Activated CD4-positive, alpha-beta memory T cell treated with anti-CD3 and anti-CD28 coated beads, Interleukin-2, amount 10 ng/mL, durations not matched to agents 7 days and 5 days (primary cell): ENCODE measurements at regions not wholly inside any gene's neighbourhood (a gene's known extent, or its start where the extent isn't known, plus 50 kb on each side); places are given as distances from the start of the nearest gene placed in this dataset.

Experiments
- CTCF ChIA-PET: fragments of 350-600 bp; sonication (Branson Sonifier 250); formaldehyde crosslinking; loops from one replicate; lab custom pipeline; 2021; ENCODE audit warnings: antibody characterized with exemption, inconsistent platforms; lab: Charles Lee
- POLR2A ChIA-PET: fragments of 350-600 bp; sonication (Branson Sonifier 250); formaldehyde crosslinking; loops from one replicate; lab custom pipeline; 2021; ENCODE audit warnings: antibody characterized with exemption; lab: Charles Lee
- DNase-seq: peaks from one replicate; pipeline ENCODE4 v3.0.0-alpha.2; 2020
- H3K27ac Mint-ChIP-seq: one replicate; pipeline ENCODE4 v1.8.0; 2021; ENCODE audit warnings: mild to moderate bottlenecking, mixed read lengths
- H3K27me3 Mint-ChIP-seq: one replicate; pipeline ENCODE4 v1.8.0; 2021; ENCODE audit warnings: mixed read lengths
- H3K36me3 Mint-ChIP-seq: one replicate; pipeline ENCODE4 v1.8.0; 2021; ENCODE audit warnings: low read depth, mixed read lengths
- H3K4me1 Mint-ChIP-seq: one replicate; pipeline ENCODE4 v1.8.0; 2021; ENCODE audit warnings: mixed read lengths
- H3K4me3 Mint-ChIP-seq: one replicate; pipeline ENCODE4 v1.8.0; 2021; ENCODE audit warnings: mild to moderate bottlenecking, mixed read lengths
- H3K9me3 Mint-ChIP-seq: one replicate; pipeline ENCODE4 v1.8.0; 2021; ENCODE audit warnings: mixed read lengths

GRCh38 chrX:110437686-110438085, 79.0 kb downstream of the RTL9 start:
- Mint-ChIP-seq H3K4me1 (no peaks in the 10 kb centered on the region), H3K9me3 (no peaks in the 10 kb centered on the region), H3K27me3 (peaks cover 1% of the 10 kb centered on the region), H3K4me3 (no peak overlapping the region), H3K36me3 (no peaks in the 10 kb centered on the region), H3K27ac (no peak overlapping the region)
- no peak for DNase-seq
- POLR2A ChIA-PET = no interaction called here
- CTCF ChIA-PET = no interaction called here

- ChIA-PET POLR2A (no interaction called here), CTCF (no interaction called here)
- Mint-ChIP-seq H3K4me1 (no peaks in the 10 kb centered on the region), H3K27ac (no peak overlapping the region), H3K4me3 (no peak overlapping the region), H3K36me3 (no peaks in the 10 kb centered on the region), H3K9me3 (no peaks in the 10 kb centered on the region), H3K27me3 (peaks cover 4% of the 10 kb centered on the region)
- DNase-seq = no peak
These were observed 81.6 kb downstream of the RTL9 start for GRCh38 chrX:110440016-110440805.

GRCh38 chrX:110442635-110443034, 84.0 kb downstream of the RTL9 start:
- CTCF ChIA-PET = no interaction called here
- no peaks in the 10 kb centered on the region for H3K4me1 Mint-ChIP-seq
- H3K4me3 Mint-ChIP-seq = no peak overlapping the region
- H3K27me3 Mint-ChIP-seq = peaks cover 4% of the 10 kb centered on the region
- POLR2A ChIA-PET = no interaction called here
- no peak overlapping the region for H3K27ac Mint-ChIP-seq
- no peaks in the 10 kb centered on the region for H3K9me3 Mint-ChIP-seq
- H3K36me3 Mint-ChIP-seq = no peaks in the 10 kb centered on the region
- no peak for DNase-seq

- no peaks in the 10 kb centered on the region for H3K9me3 Mint-ChIP-seq
- no peaks in the 10 kb centered on the region for H3K36me3 Mint-ChIP-seq
- POLR2A ChIA-PET = no interaction called here
- peaks cover 3% of the 10 kb centered on the region for H3K27me3 Mint-ChIP-seq
- CTCF ChIA-PET = no interaction called here
- H3K4me1 Mint-ChIP-seq = no peaks in the 10 kb centered on the region
- no peak overlapping the region for H3K27ac Mint-ChIP-seq
- no peak for DNase-seq
- H3K4me3 Mint-ChIP-seq = no peak overlapping the region
These were observed 86.3 kb downstream of the RTL9 start for GRCh38 chrX:110444996-110445395.

- H3K36me3 Mint-ChIP-seq = no peaks in the 10 kb centered on the region
- H3K9me3 Mint-ChIP-seq = no peaks in the 10 kb centered on the region
- no peaks in the 10 kb centered on the region for H3K4me1 Mint-ChIP-seq
- ChIA-PET CTCF (no interaction called here), POLR2A (no interaction called here)
- peaks cover 3% of the 10 kb centered on the region for H3K27me3 Mint-ChIP-seq
- no peak for DNase-seq
- no peak overlapping the region for H3K27ac Mint-ChIP-seq
- H3K4me3 Mint-ChIP-seq = no peak overlapping the region
These were observed 89.8 kb downstream of the RTL9 start for GRCh38 chrX:110448459-110448858.

GRCh38 chrX:110449312-110449711, 90.7 kb downstream of the RTL9 start:
- H3K36me3 Mint-ChIP-seq = no peaks in the 10 kb centered on the region
- peaks cover 3% of the 10 kb centered on the region for H3K27me3 Mint-ChIP-seq
- H3K4me3 Mint-ChIP-seq = no peak overlapping the region
- no peak overlapping the region for H3K27ac Mint-ChIP-seq
- ChIA-PET CTCF (no interaction called here), POLR2A (no interaction called here)
- H3K4me1 Mint-ChIP-seq = no peaks in the 10 kb centered on the region
- DNase-seq = no peak
- no peaks in the 10 kb centered on the region for H3K9me3 Mint-ChIP-seq

- Mint-ChIP-seq H3K4me3 (no peak overlapping the region), H3K36me3 (no peaks in the 10 kb centered on the region), H3K27me3 (peaks cover under 1% of the 10 kb centered on the region), H3K4me1 (no peaks in the 10 kb centered on the region), H3K27ac (no peak overlapping the region), H3K9me3 (no peaks in the 10 kb centered on the region)
- POLR2A ChIA-PET = no interaction called here
- CTCF ChIA-PET = no interaction called here
- DNase-seq = peak; percentile 56
These were observed 91.4 kb downstream of the RTL9 start for GRCh38 chrX:110450050-110450449.

GRCh38 chrX:110454336-110454735, 95.7 kb downstream of the RTL9 start:
- H3K4me3 Mint-ChIP-seq = no peak overlapping the region
- no peaks in the 10 kb centered on the region for H3K4me1 Mint-ChIP-seq
- CTCF ChIA-PET = no interaction called here
- no peaks in the 10 kb centered on the region for H3K36me3 Mint-ChIP-seq
- DNase-seq = no peak
- H3K27me3 Mint-ChIP-seq = peaks cover 6% of the 10 kb centered on the region
- H3K27ac Mint-ChIP-seq = no peak overlapping the region
- no peaks in the 10 kb centered on the region for H3K9me3 Mint-ChIP-seq
- POLR2A ChIA-PET = no interaction called here

- no peak for DNase-seq
- CTCF ChIA-PET = no interaction called here
- Mint-ChIP-seq H3K4me1 (no peaks in the 10 kb centered on the region), H3K27ac (no peak overlapping the region), H3K36me3 (no peaks in the 10 kb centered on the region), H3K4me3 (no peak overlapping the region), H3K9me3 (no peaks in the 10 kb centered on the region), H3K27me3 (peaks cover 4% of the 10 kb centered on the region)
- POLR2A ChIA-PET = no interaction called here
These were observed 104.3 kb downstream of the RTL9 start for GRCh38 chrX:110462957-110463356.

- no peak for DNase-seq
- Mint-ChIP-seq H3K36me3 (no peaks in the 10 kb centered on the region), H3K27ac (no peak overlapping the region), H3K4me3 (no peak overlapping the region), H3K4me1 (no peaks in the 10 kb centered on the region), H3K9me3 (no peaks in the 10 kb centered on the region), H3K27me3 (peaks cover 2% of the 10 kb centered on the region)
- POLR2A ChIA-PET = no interaction called here
- CTCF ChIA-PET = no interaction called here
These were observed 108.1 kb downstream of the RTL9 start for GRCh38 chrX:110466790-110467189.

GRCh38 chrX:110472265-110472664, 113.6 kb downstream of the RTL9 start:
- no peaks in the 10 kb centered on the region for H3K36me3 Mint-ChIP-seq
- H3K4me3 Mint-ChIP-seq = no peak overlapping the region
- ChIA-PET CTCF (no interaction called here), POLR2A (no interaction called here)
- H3K4me1 Mint-ChIP-seq = no peaks in the 10 kb centered on the region
- peaks cover 2% of the 10 kb centered on the region for H3K27me3 Mint-ChIP-seq
- H3K27ac Mint-ChIP-seq = no peak overlapping the region
- no peak for DNase-seq
- H3K9me3 Mint-ChIP-seq = no peaks in the 10 kb centered on the region

GRCh38 chrX:110477593-110478228, 119.1 kb downstream of the RTL9 start:
- CTCF ChIA-PET = no interaction called here
- Mint-ChIP-seq H3K9me3 (no peaks in the 10 kb centered on the region), H3K36me3 (no peaks in the 10 kb centered on the region), H3K4me3 (no peak overlapping the region), H3K27me3 (no peaks in the 10 kb centered on the region), H3K4me1 (no peaks in the 10 kb centered on the region), H3K27ac (no peak overlapping the region)
- DNase-seq = no peak
- POLR2A ChIA-PET = no interaction called here

GRCh38 chrX:110491846-110492620, 133.4 kb downstream of the RTL9 start:
- H3K27ac Mint-ChIP-seq = no peak overlapping the region
- ChIA-PET CTCF (no interaction called here), POLR2A (no interaction called here)
- peaks cover 2% of the 10 kb centered on the region for H3K27me3 Mint-ChIP-seq
- H3K36me3 Mint-ChIP-seq = no peaks in the 10 kb centered on the region
- no peaks in the 10 kb centered on the region for H3K9me3 Mint-ChIP-seq
- DNase-seq = no peak
- H3K4me3 Mint-ChIP-seq = no peak overlapping the region
- H3K4me1 Mint-ChIP-seq = no peaks in the 10 kb centered on the region
